Activated T-cell treated with anti-CD3 and anti-CD28 coated beads, Interleukin-2, amount 50 U/mL, for 72 hours (primary cell): ENCODE measurements at regions not wholly inside any gene's neighbourhood (a gene's known extent, or its start where the extent isn't known, plus 50 kb on each side); places are given as distances from the start of the nearest gene placed in this dataset.

Experiments used
- ATAC-seq, 2 donors: fragments of 150-1000 bp; cut with Tn5 transposase; replicated peaks in 1 of 2; 2 replicates each; pipeline ENCODE4 v1.10.0; 2021; ENCODE audit warnings: moderate library complexity in 2 of 2, mild to moderate bottlenecking in 1 of 2
- DNase-seq, 2 donors: peaks; one replicate each; pipeline ENCODE4 v3.0.0; 2021 to 2022; ENCODE audit warnings: mixed read lengths in 1 of 2
- H3K27ac Mint-ChIP-seq: one replicate; pipeline ENCODE4 v1.8.0; 2022; ENCODE audit warnings: mild to moderate bottlenecking, moderate library complexity, mixed read lengths
- H3K27me3 Mint-ChIP-seq: one replicate; pipeline ENCODE4 v1.8.0; 2022; ENCODE audit warnings: low read depth, mixed read lengths
- H3K36me3 Mint-ChIP-seq, 2 donors: one replicate each; pipeline ENCODE4 v1.8.0; 2022; ENCODE audit warnings: mixed read lengths in 2 of 2, mild to moderate bottlenecking in 1 of 2; ENCODE audit not compliant: insufficient read depth in 2 of 2
- H3K4me1 Mint-ChIP-seq: one replicate; pipeline ENCODE4 v1.8.0; 2022; ENCODE audit warnings: low read depth, mixed read lengths
- H3K4me3 Mint-ChIP-seq, 2 donors: one replicate each; pipeline ENCODE4 v1.8.0; 2022; ENCODE audit warnings: mild to moderate bottlenecking in 2 of 2, mixed read lengths in 2 of 2, moderate library complexity in 2 of 2
- H3K9me3 Mint-ChIP-seq, 2 donors: one replicate each; pipeline ENCODE4 v1.8.0; 2022; ENCODE audit warnings: mixed read lengths in 2 of 2

DNA sequence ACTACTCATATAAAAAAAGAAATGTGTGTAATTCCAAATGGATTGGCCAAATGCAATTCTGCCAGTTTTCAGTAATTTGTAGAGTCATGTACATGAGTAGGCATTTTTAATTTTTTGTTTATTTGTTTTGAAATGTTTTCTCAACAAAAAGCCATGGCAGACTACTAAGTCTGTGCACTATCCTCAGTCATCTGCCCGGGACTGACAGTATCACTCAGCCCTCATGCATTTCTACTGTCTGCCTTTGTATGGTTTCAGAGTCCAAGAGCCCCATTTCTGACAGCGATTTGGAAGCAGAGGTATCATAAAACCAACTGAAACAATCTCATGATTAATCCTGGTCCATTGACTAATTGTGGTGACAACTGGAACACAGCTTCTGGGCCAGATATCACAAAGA lies 109.9 kb upstream of the NYAP2 start:
- H3K27ac Mint-ChIP-seq, result no peak overlapping the region
- no peak overlapping the region for H3K4me3 Mint-ChIP-seq
- no peak for ATAC-seq
- no peaks in the 10 kb centered on the region for H3K27me3 Mint-ChIP-seq
- H3K9me3 Mint-ChIP-seq, result peaks cover 0 to 3% of the 10 kb centered on the region in 2 donors
- H3K4me1 Mint-ChIP-seq, result no peaks in the 10 kb centered on the region
- H3K36me3 Mint-ChIP-seq, result no peaks in the 10 kb centered on the region
- no peak for DNase-seq

DNA sequence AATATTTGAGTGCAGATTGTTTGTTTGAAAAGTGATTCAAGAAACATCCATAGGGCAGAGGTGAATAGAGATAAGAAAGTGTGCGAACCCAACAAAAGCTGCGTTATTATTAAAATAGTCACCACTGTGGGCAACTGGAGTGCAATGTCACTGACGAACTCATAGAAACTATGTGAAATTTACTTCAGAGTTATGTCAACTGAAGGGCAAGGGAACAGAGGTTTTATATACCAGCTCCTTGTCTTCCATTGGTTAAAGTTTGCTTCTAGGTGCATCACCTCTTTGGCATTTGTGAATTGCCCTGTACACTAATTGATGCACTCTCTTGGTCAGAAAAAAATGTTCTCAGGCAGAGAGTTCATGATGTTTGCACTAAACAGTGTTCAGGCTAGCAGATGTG lies 110.5 kb upstream of the NYAP2 start:
- DNase-seq (no peak), ATAC-seq (no peak)
- Mint-ChIP-seq H3K4me3 (no peak overlapping the region), H3K4me1 (no peaks in the 10 kb centered on the region), H3K27me3 (no peaks in the 10 kb centered on the region), H3K9me3 (peaks cover 0 to 3% of the 10 kb centered on the region in 2 donors), H3K36me3 (no peaks in the 10 kb centered on the region), H3K27ac (no peak overlapping the region)

- Mint-ChIP-seq H3K27ac (no peak overlapping the region), H3K9me3 (peaks cover 0 to 2% of the 10 kb centered on the region in 2 donors), H3K4me1 (no peaks in the 10 kb centered on the region), H3K4me3 (no peak overlapping the region), H3K36me3 (peaks cover 0 to 4% of the 10 kb centered on the region in 2 donors), H3K27me3 (no peaks in the 10 kb centered on the region)
- DNase-seq, result peak; percentile 18 to 21
- ATAC-seq, result peak in 1 of 2 donors; percentile 51
Measured at GRCh38 chr2:225282858-225283710, 116.4 kb upstream of the NYAP2 start.

GRCh38 chr2:225276207-225276606 lies 123.3 kb upstream of the NYAP2 start:
- H3K9me3 Mint-ChIP-seq, result peaks cover 0 to 15% of the 10 kb centered on the region in 2 donors
- H3K36me3 Mint-ChIP-seq, result peaks cover 4 to 13% of the 10 kb centered on the region in 2 donors
- no peaks in the 10 kb centered on the region for H3K4me1 Mint-ChIP-seq
- DNase-seq (no peak), ATAC-seq (no peak)
- no peak overlapping the region for H3K27ac Mint-ChIP-seq
- H3K4me3 Mint-ChIP-seq, result no peak overlapping the region
- H3K27me3 Mint-ChIP-seq, result no peaks in the 10 kb centered on the region

- no peak overlapping the region for H3K4me3 Mint-ChIP-seq
- no peak overlapping the region for H3K27ac Mint-ChIP-seq
- DNase-seq, result no peak
- peaks cover 6% of the 10 kb centered on the region for H3K4me1 Mint-ChIP-seq
- no peak for ATAC-seq
- no peaks in the 10 kb centered on the region for H3K27me3 Mint-ChIP-seq
- H3K36me3 Mint-ChIP-seq, result peaks cover 4 to 10% of the 10 kb centered on the region in 2 donors
- H3K9me3 Mint-ChIP-seq, result peaks cover 0 to 14% of the 10 kb centered on the region in 2 donors
Measured at GRCh38 chr2:225275443-225275842, 124.1 kb upstream of the NYAP2 start.

DNA sequence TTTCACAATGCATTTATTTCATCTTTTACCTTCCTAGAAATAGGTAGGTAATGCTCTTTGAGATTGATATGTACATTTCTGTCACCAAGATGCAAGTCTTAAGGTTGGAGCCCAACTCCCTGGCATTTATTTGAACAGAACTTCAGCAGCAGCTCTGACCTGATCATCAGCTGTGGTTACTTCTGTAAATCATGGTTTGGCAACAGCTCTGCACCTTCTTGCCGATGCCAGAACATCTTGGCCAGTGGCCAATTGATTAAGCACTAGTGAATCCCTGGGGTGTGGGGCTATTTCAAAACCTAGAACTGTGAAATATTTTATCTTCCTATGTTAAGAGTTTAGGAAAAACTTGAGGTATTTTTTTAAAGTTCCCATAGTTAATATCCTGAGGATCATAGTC lies 124.8 kb upstream of the NYAP2 start:
- H3K36me3 Mint-ChIP-seq, result peaks cover 4 to 9% of the 10 kb centered on the region in 2 donors
- H3K27ac Mint-ChIP-seq, result no peak overlapping the region
- peaks cover 8% of the 10 kb centered on the region for H3K4me1 Mint-ChIP-seq
- H3K9me3 Mint-ChIP-seq, result peaks cover 0 to 14% of the 10 kb centered on the region in 2 donors
- no peak overlapping the region for H3K4me3 Mint-ChIP-seq
- DNase-seq, result no peak
- ATAC-seq, result no peak
- H3K27me3 Mint-ChIP-seq, result no peaks in the 10 kb centered on the region

- Mint-ChIP-seq H3K27ac (no peak overlapping the region), H3K27me3 (no peaks in the 10 kb centered on the region), H3K36me3 (peaks cover under 1 to 4% of the 10 kb centered on the region in 2 donors), H3K9me3 (peaks cover 0 to 7% of the 10 kb centered on the region in 2 donors), H3K4me3 (no peak overlapping the region), H3K4me1 (peaks cover 8% of the 10 kb centered on the region)
- ATAC-seq (no peak), DNase-seq (no peak)
Measured at GRCh38 chr2:225272173-225272572, 127.3 kb upstream of the NYAP2 start.

DNA sequence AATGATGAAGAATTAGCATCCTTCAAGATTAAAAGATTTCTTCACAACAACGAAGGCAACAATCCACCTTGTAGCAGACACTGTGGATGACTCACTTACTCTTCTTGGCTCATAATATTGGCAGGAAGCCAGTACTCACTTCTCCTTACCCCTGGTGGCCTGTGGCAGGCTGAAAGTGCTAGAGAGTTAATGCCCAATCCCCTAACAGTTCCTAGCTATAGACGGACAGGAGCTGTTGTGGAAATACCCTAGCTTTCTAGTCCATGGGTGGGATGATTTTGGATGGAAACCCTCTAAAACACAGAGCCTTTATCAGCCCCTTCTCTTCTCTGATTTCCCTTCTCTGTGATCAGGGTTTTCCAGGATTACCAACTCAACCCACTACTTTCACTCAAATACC lies 128.6 kb upstream of the NYAP2 start:
- Mint-ChIP-seq H3K36me3 (peaks cover 0 to 2% of the 10 kb centered on the region in 2 donors), H3K4me1 (peaks cover 8% of the 10 kb centered on the region), H3K4me3 (no peak overlapping the region), H3K27ac (no peak overlapping the region), H3K27me3 (no peaks in the 10 kb centered on the region), H3K9me3 (peaks cover 0 to 3% of the 10 kb centered on the region in 2 donors)
- DNase-seq, result peak; percentile 2 to 19
- peak; percentile 75 to 81 for ATAC-seq

DNA sequence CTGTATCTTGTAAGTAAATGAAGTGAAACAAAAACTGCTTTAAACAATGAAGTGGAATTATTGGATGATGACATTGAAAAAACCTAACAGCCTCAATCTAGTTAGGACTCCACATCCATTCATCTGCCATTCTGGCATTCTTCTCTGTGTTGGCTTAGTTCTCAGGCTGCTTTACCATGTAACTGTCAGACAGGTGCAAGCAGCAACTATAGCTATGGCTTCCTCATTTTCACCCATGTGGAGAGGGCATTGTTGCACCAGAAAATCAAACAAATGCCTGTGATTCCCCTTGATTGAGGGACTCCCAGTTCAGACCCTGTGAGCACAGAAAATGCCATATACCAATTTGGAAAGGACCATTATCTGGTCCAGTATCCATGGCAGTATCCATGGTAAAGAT lies 129.5 kb upstream of the NYAP2 start:
- H3K27me3 Mint-ChIP-seq, result no peaks in the 10 kb centered on the region
- no peaks in the 10 kb centered on the region for H3K36me3 Mint-ChIP-seq
- ATAC-seq (no peak), DNase-seq (no peak)
- peaks cover 8% of the 10 kb centered on the region for H3K4me1 Mint-ChIP-seq
- no peak overlapping the region for H3K4me3 Mint-ChIP-seq
- H3K27ac Mint-ChIP-seq, result no peak overlapping the region
- no peaks in the 10 kb centered on the region for H3K9me3 Mint-ChIP-seq

- Mint-ChIP-seq H3K36me3 (no peaks in the 10 kb centered on the region), H3K4me1 (no peaks in the 10 kb centered on the region), H3K27ac (no peak overlapping the region), H3K27me3 (no peaks in the 10 kb centered on the region), H3K4me3 (no peak overlapping the region), H3K9me3 (peaks cover 0 to 2% of the 10 kb centered on the region in 2 donors)
- no peak for ATAC-seq
- no peak for DNase-seq
Measured at GRCh38 chr2:225254363-225254762, 145.1 kb upstream of the NYAP2 start.

DNA sequence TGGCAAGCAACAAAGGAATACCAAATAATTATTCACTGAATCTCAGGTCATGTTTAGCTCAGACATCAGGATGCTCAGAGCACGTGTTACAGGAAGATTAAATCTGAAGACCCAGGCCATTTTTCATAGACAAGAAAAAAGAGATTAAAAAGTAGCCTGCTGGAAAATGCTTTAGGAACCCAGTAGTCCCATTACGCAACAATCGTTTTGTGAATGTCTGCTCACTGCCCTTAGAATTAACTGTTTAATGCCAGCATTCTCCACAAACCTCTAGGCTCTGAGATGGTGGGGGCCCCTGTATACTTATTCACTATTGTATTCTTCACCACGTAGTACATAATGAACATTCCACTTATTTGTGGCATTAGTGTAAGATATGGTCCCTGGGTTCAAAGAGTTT lies 154.6 kb upstream of the NYAP2 start:
- H3K27ac Mint-ChIP-seq, result no peak overlapping the region
- DNase-seq (no peak), ATAC-seq (no peak)
- H3K4me1 Mint-ChIP-seq, result no peaks in the 10 kb centered on the region
- H3K27me3 Mint-ChIP-seq, result no peaks in the 10 kb centered on the region
- no peak overlapping the region for H3K4me3 Mint-ChIP-seq
- no peaks in the 10 kb centered on the region for H3K36me3 Mint-ChIP-seq
- H3K9me3 Mint-ChIP-seq, result no peaks in the 10 kb centered on the region

DNA sequence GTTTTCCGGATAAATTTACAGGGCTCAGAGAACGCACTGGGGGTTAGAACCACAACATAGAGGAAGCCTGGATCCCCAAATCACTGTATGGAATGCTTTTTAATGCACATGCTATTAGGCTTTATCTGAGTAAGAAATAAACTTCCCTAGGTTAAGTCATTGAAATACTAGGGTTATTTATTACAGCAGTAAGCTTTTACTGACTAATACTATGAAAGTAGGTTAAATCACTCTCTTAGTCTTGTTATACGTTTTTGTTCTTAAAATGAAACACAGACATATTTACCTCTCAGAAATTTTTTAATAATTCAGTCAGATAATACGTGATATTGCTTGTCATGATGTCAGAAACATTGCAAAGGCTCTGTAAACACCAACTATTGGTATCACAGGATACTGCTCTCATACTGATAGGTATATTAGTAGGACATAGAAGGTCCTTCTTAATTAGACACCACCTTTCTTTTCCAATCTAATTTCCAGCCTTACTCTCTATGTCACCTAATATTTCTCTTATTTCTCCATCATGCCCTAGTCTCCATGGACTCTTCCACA lies 162.7 kb upstream of the NYAP2 start:
- Mint-ChIP-seq H3K4me3 (no peak overlapping the region), H3K27ac (no peak overlapping the region), H3K4me1 (no peaks in the 10 kb centered on the region), H3K27me3 (no peaks in the 10 kb centered on the region), H3K9me3 (peaks cover 2 to 3% of the 10 kb centered on the region in 2 donors), H3K36me3 (no peaks in the 10 kb centered on the region)
- no peak for DNase-seq
- ATAC-seq, result peak in 1 of 2 donors; percentile 43

DNA sequence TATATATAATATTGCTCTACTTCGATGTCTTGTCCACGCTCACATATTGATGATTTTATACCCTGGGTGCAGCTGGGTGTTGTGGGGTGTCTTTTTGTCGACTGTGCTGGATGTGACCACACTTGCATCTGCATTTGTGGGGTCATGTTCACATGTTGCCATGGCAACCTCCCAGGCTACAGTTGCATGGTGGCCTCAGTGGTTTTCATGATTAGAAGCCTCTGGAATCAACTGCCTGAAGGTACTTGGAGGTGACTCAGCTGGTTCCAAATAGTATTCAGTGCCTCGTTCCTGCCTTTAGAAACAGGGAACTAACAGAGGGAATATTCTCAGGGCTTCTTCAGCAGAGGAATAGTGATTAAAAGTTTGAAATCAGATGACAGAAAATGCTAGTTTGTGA lies 166.3 kb upstream of the NYAP2 start:
- peaks cover 2 to 3% of the 10 kb centered on the region in 2 donors for H3K9me3 Mint-ChIP-seq
- DNase-seq, result no peak
- no peaks in the 10 kb centered on the region for H3K36me3 Mint-ChIP-seq
- no peaks in the 10 kb centered on the region for H3K4me1 Mint-ChIP-seq
- ATAC-seq, result no peak
- H3K4me3 Mint-ChIP-seq, result no peak overlapping the region
- H3K27me3 Mint-ChIP-seq, result no peaks in the 10 kb centered on the region
- peak overlapping the region; percentile 33 for H3K27ac Mint-ChIP-seq
